CD14-positive monocyte (primary cell): ENCODE measurements at regions not wholly inside any gene's neighbourhood (a gene's known extent, or its start where the extent isn't known, plus 50 kb on each side); places are given as distances from the start of the nearest gene placed in this dataset.

Experiments
- DNase-seq, 3 donors: peaks; one replicate each; pipeline ENCODE4 v3.0.0-alpha.2; 2011 to 2022
- H2AFZ ChIP-seq: 2 replicates; pipeline ENCODE4 v1.6.0; 2012; ENCODE audit warnings: mild to moderate bottlenecking, low read depth, low read length, inconsistent platforms; ENCODE audit not compliant: insufficient read depth, poor library complexity, severe bottlenecking
- H3K27ac ChIP-seq, 2 donors: 1 replicate in 1 of 2; 2 replicates in 1 of 2; pipeline ENCODE4 v1.5.1; 2012 to 2013; ENCODE audit warnings: low read length in 2 of 2, control low read depth in 1 of 2, inconsistent platforms in 1 of 2, low read depth in 1 of 2, mild to moderate bottlenecking in 1 of 2
- H3K27me3 ChIP-seq, 2 donors: one replicate each; pipeline versions ENCODE4 v1.6.0 to v1.6.1; 2011 to 2013; ENCODE audit warnings: low read length in 2 of 2; ENCODE audit not compliant: control insufficient read depth in 2 of 2, insufficient read depth in 2 of 2
- H3K36me3 ChIP-seq, 2 donors: replicated peaks in 1 of 2; 1 replicate in 1 of 2; 2 replicates in 1 of 2; pipeline versions ENCODE4 v1.5.1 to v1.6.1; 2012 to 2013; ENCODE audit warnings: low read length in 2 of 2, control low read depth in 1 of 2, inconsistent platforms in 1 of 2, mild to moderate bottlenecking in 1 of 2; ENCODE audit not compliant: insufficient read depth in 2 of 2, control insufficient read depth in 1 of 2
- H3K4me1 ChIP-seq, 2 donors: 1 replicate in 1 of 2; 2 replicates in 1 of 2; pipeline versions ENCODE4 v1.5.1 to v1.6.1; 2012 to 2013; ENCODE audit warnings: low read length in 2 of 2, control low read depth in 1 of 2, inconsistent platforms in 1 of 2, mild to moderate bottlenecking in 1 of 2, moderate library complexity in 1 of 2; ENCODE audit not compliant: insufficient read depth in 2 of 2, control insufficient read depth in 1 of 2
- H3K4me2 ChIP-seq: replicated peaks from 2 replicates; pipeline ENCODE3; 2012; ENCODE audit warnings: low read length, moderate library complexity, mild to moderate bottlenecking; ENCODE audit not compliant: poor library complexity, severe bottlenecking; ENCODE audit errors: extremely low read depth
- H3K4me3 ChIP-seq, 3 experiments: fragments of 200-600 bp in 1 of 3; sonication (generic) in 1 of 3; replicated peaks in 1 of 3; 1 replicate in 2 of 3; 2 replicates in 1 of 3; pipeline ENCODE4 v1.5.1; 2011 to 2013; ENCODE audit warnings: low read length in 3 of 3, mild to moderate bottlenecking in 3 of 3, control low read depth in 2 of 3, low read depth in 2 of 3, inconsistent platforms in 1 of 3, moderate library complexity in 1 of 3
- H3K79me2 ChIP-seq: 2 replicates; pipeline ENCODE4 v1.6.0; 2012; ENCODE audit warnings: mild to moderate bottlenecking, control low read depth, inconsistent platforms, low read length, moderate library complexity; ENCODE audit not compliant: insufficient read depth
- H3K9ac ChIP-seq: 2 replicates; pipeline ENCODE4 v1.6.0; 2017; ENCODE audit warnings: low read length, mild to moderate bottlenecking; ENCODE audit not compliant: insufficient read depth, poor library complexity, severe bottlenecking
- H3K9me3 ChIP-seq, 2 donors: replicated peaks in 1 of 2; 1 replicate in 1 of 2; 2 replicates in 1 of 2; pipeline versions ENCODE4 v1.5.1 to v1.6.1; 2012 to 2013; ENCODE audit warnings: low read length in 2 of 2, control low read depth in 1 of 2; ENCODE audit not compliant: control insufficient read depth in 1 of 2, insufficient read depth in 1 of 2
- H4K20me1 ChIP-seq: 2 replicates; pipeline ENCODE4 v1.6.0; 2012; ENCODE audit warnings: mild to moderate bottlenecking, low read length, control low read depth, moderate library complexity; ENCODE audit not compliant: insufficient read depth
- H3K27ac Mint-ChIP-seq, 7 donors: one replicate each; pipeline ENCODE4 v1.8.0; 2020; ENCODE audit warnings: mild to moderate bottlenecking in 7 of 7, mixed read lengths in 7 of 7, moderate library complexity in 6 of 7, inconsistent platforms in 2 of 7
- H3K27me3 Mint-ChIP-seq, 3 donors: one replicate each; pipeline ENCODE4 v1.8.0; 2021 to 2022; ENCODE audit warnings: low read depth in 3 of 3, mild to moderate bottlenecking in 3 of 3, mixed read lengths in 3 of 3, moderate library complexity in 3 of 3, inconsistent platforms in 1 of 3
- H3K36me3 Mint-ChIP-seq, 2 donors: one replicate each; pipeline ENCODE4 v1.8.0; 2020; ENCODE audit warnings: mixed read lengths in 2 of 2, inconsistent platforms in 1 of 2, mild to moderate bottlenecking in 1 of 2
- H3K4me1 Mint-ChIP-seq: one replicate; pipeline ENCODE4 v1.8.0; 2020; ENCODE audit warnings: mild to moderate bottlenecking, mixed read lengths
- H3K4me3 Mint-ChIP-seq, 2 donors: one replicate each; pipeline ENCODE4 v1.8.0; 2020; ENCODE audit warnings: mild to moderate bottlenecking in 2 of 2, mixed read lengths in 2 of 2, moderate library complexity in 1 of 2
- H3K9me3 Mint-ChIP-seq, 7 donors: one replicate each; pipeline ENCODE4 v1.8.0; 2020 to 2022; ENCODE audit warnings: mixed read lengths in 7 of 7, mild to moderate bottlenecking in 6 of 7, moderate library complexity in 6 of 7, inconsistent platforms in 2 of 7
- CTCF ChIP-seq: fragments of 200-600 bp; IDR thresholded peaks from one replicate; pipeline ENCODE4 v1.8.0; 2022; ENCODE audit warnings: antibody characterized with exemption, mild to moderate bottlenecking
- WGBS: methylation state at CpG from one replicate; pipeline ENCODE4 v1.1.5; 2013; ENCODE audit warnings: missing lambda C conversion rate; ENCODE audit not compliant: insufficient coverage; 5-methylcytosine and 5-hydroxymethylcytosine counted together
- intact Hi-C, 2 donors: fragments of 100-400 bp; cut with micrococcal nuclease; formaldehyde crosslinking; loops; one replicate each; pipeline versions ENCODE4 v1.15.0 to v1.15.1; 2023

- no peak overlapping the region for H3K4me2 ChIP-seq
- peaks cover 13 to 18% of the 10 kb centered on the region in 2 donors for H3K4me1 ChIP-seq
- TF ChIP-seq CTCF: no peak
- no peaks in the 10 kb centered on the region for H3K9me3 ChIP-seq
- peak overlapping the region in 1 of 2 donors; percentile 31 for H3K27ac ChIP-seq
- H3K79me2 ChIP-seq: no peaks in the 10 kb centered on the region
- H3K9ac ChIP-seq: no peak overlapping the region
- intact Hi-C loops: no loop called here
- peaks cover 18% of the 10 kb centered on the region for H3K4me1 Mint-ChIP-seq
- WGBS: 20% methylated on average over 3 of the region's 6 CpGs
- H3K27me3 ChIP-seq: no peaks in the 10 kb centered on the region
- no peaks in the 10 kb centered on the region for H3K36me3 ChIP-seq
- no peak overlapping the region for H2AFZ ChIP-seq
- peak overlapping the region in 1 of 2 donors; percentile 13 for H3K4me3 Mint-ChIP-seq
- H3K4me3 ChIP-seq: no peak overlapping the region
- peak overlapping the region in 4 of 7 donors; percentile 38 to 85 (median 55) for H3K27ac Mint-ChIP-seq
- DNase-seq: peak; percentile 43 to 70 (median 60)
- H3K27me3 Mint-ChIP-seq: peaks cover 2 to 3% (median 2%) of the 10 kb centered on the region in 3 donors
- H3K9me3 Mint-ChIP-seq: peaks cover 0 to 3% (median 0%) of the 10 kb centered on the region in 7 donors
- H3K36me3 Mint-ChIP-seq: no peaks in the 10 kb centered on the region
- no peaks in the 10 kb centered on the region for H4K20me1 ChIP-seq
These were observed 50.6 kb upstream of the DUSP5 start for GRCh38 chr10:110446954-110447608.

GRCh38 chr10:110447886-110448285, 49.8 kb upstream of the DUSP5 start:
- Histone ChIP-seq H3K27me3 (no peaks in the 10 kb centered on the region), H3K4me3 (no peak overlapping the region), H3K4me2 (no peak overlapping the region), H3K27ac (no peak overlapping the region), H3K36me3 (no peaks in the 10 kb centered on the region), H3K9ac (no peak overlapping the region), H3K79me2 (no peaks in the 10 kb centered on the region), H2AFZ (no peak overlapping the region), H4K20me1 (no peaks in the 10 kb centered on the region), H3K4me1 (peaks cover 13 to 18% of the 10 kb centered on the region in 2 donors), H3K9me3 (no peaks in the 10 kb centered on the region)
- no peak for DNase-seq
- Mint-ChIP-seq H3K4me1 (peaks cover 17% of the 10 kb centered on the region), H3K9me3 (peaks cover 0 to 3% (median 0%) of the 10 kb centered on the region in 7 donors), H3K27ac (peak overlapping the region in 1 of 7 donors; percentile 85), H3K36me3 (no peaks in the 10 kb centered on the region), H3K27me3 (peaks cover 2 to 3% (median 2%) of the 10 kb centered on the region in 3 donors), H3K4me3 (no peak overlapping the region)
- TF ChIP-seq CTCF: no peak
- intact Hi-C loops: no loop called here
- 83% methylated on average over 1 of the region's 1 CpG for WGBS
